Body of pancreas (tissue), 4 donors: ENCODE measurements at regions not wholly inside any gene's neighbourhood (a gene's known extent, or its start where the extent isn't known, plus 50 kb on each side); places are given as distances from the start of the nearest gene placed in this dataset.

Source experiments
- ATAC-seq: fragments of 150-250 bp; one replicate; pipeline ENCODE4 v1.9.1; 2016
- DNase-seq, 4 donors: peaks; one replicate each; pipeline ENCODE4 v3.0.0-alpha.2; 2019
- H3K27ac ChIP-seq, 4 donors: fragments of 200-600 bp; sonication (generic); 1 replicate in 3 of 4; 2 replicates in 1 of 4; pipeline versions ENCODE4 v1.5.1 to v1.6.1; 2016 to 2019; ENCODE audit warnings: mild to moderate bottlenecking in 1 of 4, mixed read lengths in 1 of 4, moderate library complexity in 1 of 4
- H3K27me3 ChIP-seq, 2 donors: fragments of 200-600 bp; sonication (generic); one replicate each; pipeline ENCODE4 v1.6.0; 2016; ENCODE audit warnings: mild to moderate bottlenecking in 1 of 2
- H3K36me3 ChIP-seq, 2 donors: fragments of 200-600 bp; sonication (generic); replicated peaks in 1 of 2; 2 replicates each; pipeline ENCODE4 v1.5.1; 2016; ENCODE audit warnings: low read depth in 2 of 2; ENCODE audit not compliant: insufficient read depth in 1 of 2
- H3K4me1 ChIP-seq: fragments of 200-600 bp; sonication (generic); one replicate; pipeline ENCODE4 v1.6.0; 2016
- H3K4me3 ChIP-seq, 2 donors: fragments of 200-600 bp; sonication (generic); 1 replicate in 1 of 2; 2 replicates in 1 of 2; pipeline ENCODE4 v1.5.1; 2016 to 2019
- H3K9me3 ChIP-seq, 3 donors: fragments of 200-600 bp; sonication (generic); 1 replicate in 2 of 3; 2 replicates in 1 of 3; pipeline ENCODE4 v1.5.1; 2016
- POLR2A ChIP-seq, 3 donors: fragments of 450-650 bp; IDR thresholded peaks; one replicate each; pipeline ENCODE4 v1.6.1; 2016; ENCODE audit warnings: antibody characterized with exemption in 3 of 3, mild to moderate bottlenecking in 2 of 3
- WGBS, 2 donors: methylation state at CpG; one replicate each; pipeline ENCODE4 v1.1.5; 2017; 5-methylcytosine and 5-hydroxymethylcytosine counted together
- intact Hi-C: fragments of 100-400 bp; cut with DNase I; formaldehyde crosslinking; loops from one replicate; pipeline ENCODE4 v1.15.1; 2023
- TF ChIP-seq, protein P1 (sequence below), 7 experiments: fragments of 450-650 bp in 4 of 7; fragments of 200-600 bp in 3 of 7; sonication (generic) in 3 of 7; IDR thresholded peaks; one replicate each; pipeline ENCODE4 v1.5.1; 2016 to 2019; ENCODE audit warnings: antibody characterized with exemption in 7 of 7

DNA sequence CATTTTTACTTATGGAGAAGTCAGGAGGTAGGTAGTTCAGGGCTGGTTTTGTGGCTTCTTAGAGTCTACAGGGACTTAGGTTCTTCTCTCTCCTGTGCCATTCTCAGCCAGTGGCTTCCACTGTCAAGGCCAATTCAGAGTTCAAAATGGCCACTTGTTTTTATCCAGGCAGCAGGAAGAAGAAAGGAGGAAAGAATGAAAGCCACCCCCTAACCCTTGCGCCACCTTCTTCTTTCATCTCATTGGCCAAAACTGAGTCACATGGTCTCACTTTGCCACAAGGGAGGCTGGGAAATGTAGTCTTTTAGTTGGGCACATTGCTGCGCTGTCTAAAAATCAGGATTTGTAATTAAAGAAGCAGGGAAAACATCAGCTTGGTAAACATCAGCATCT lies 60.8 kb upstream of the MED9 start:
- H3K4me1 ChIP-seq: peaks cover 30% of the 10 kb centered on the region
- TF ChIP-seq POLR2A (IDR thresholded peaks at IDR 0.05): no peak
- TF ChIP-seq, protein P1, sequence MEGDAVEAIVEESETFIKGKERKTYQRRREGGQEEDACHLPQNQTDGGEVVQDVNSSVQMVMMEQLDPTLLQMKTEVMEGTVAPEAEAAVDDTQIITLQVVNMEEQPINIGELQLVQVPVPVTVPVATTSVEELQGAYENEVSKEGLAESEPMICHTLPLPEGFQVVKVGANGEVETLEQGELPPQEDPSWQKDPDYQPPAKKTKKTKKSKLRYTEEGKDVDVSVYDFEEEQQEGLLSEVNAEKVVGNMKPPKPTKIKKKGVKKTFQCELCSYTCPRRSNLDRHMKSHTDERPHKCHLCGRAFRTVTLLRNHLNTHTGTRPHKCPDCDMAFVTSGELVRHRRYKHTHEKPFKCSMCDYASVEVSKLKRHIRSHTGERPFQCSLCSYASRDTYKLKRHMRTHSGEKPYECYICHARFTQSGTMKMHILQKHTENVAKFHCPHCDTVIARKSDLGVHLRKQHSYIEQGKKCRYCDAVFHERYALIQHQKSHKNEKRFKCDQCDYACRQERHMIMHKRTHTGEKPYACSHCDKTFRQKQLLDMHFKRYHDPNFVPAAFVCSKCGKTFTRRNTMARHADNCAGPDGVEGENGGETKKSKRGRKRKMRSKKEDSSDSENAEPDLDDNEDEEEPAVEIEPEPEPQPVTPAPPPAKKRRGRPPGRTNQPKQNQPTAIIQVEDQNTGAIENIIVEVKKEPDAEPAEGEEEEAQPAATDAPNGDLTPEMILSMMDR (IDR thresholded peaks at IDR 0.05): no peak
- 92 to 95% methylated on average over 2 of the region's 2 CpGs for WGBS, 2 donors
- ATAC-seq: peak; percentile 46
- intact Hi-C loops: no loop called here
- no peaks in the 10 kb centered on the region for H3K36me3 ChIP-seq
- H3K27me3 ChIP-seq: no peaks in the 10 kb centered on the region
- DNase-seq: peak in 1 of 4 donors; percentile 50
- no peaks in the 10 kb centered on the region for H3K9me3 ChIP-seq
- no peak overlapping the region for H3K4me3 ChIP-seq
- H3K27ac ChIP-seq: peak overlapping the region in 2 of 4 donors; percentile 54 to 55

DNA sequence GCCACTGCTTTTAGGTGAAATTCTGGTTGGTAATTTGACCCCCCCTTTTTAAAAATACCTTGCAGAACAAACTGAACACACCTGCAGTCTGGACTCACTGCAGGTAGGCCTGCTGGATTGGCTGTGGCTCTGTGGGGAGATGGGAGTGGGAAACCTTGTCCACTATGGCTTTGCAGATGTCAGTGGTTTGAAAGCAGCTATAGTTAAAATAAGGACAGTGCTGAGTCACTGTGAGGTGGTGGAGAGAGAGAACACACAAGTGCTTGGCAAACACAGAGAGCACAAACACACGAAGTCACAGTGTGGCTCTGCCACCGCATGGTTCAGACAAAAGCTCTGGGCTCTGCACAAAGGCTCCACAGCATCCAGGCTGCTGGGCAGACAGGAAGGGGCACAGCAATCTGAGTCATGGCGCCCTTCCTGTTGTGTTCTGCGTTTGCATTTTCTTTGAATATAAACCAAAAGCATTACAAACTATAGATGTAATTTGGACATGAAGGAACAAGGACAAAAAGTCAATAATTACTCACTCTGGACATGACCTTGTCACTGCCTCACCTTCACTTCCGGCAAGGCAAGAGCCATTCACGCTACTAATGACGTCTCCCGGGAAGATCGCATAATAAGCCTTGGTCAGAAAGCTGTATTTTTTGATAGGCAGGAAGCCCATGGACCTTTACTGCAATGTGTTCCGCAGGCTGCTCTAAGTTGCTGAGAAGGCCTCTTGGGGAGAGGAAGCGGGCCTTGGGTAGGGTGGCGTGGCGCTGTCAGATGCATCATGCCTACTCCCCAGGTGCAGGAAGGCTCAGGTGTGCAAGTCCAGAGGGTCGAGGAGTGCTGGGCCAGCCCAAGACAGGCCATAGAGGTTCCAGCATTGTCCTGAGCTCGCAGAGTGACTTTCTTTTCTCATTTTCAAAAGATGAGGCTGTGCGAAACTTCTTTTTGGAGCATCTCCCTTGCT lies 60.1 kb upstream of the MED9 start:
- H3K9me3 ChIP-seq: no peaks in the 10 kb centered on the region
- H3K36me3 ChIP-seq: no peaks in the 10 kb centered on the region
- WGBS, 2 donors: 67 to 72% methylated on average over 16 of the region's 16 CpGs
- H3K4me1 ChIP-seq: peaks cover 30% of the 10 kb centered on the region
- peak in 1 of 3 donors; percentile 14 for TF ChIP-seq POLR2A (IDR thresholded peaks at IDR 0.05)
- TF ChIP-seq, protein P1 (IDR thresholded peaks at IDR 0.05): no peak
- no peak overlapping the region for H3K4me3 ChIP-seq
- intact Hi-C loops: no loop called here
- H3K27me3 ChIP-seq: no peaks in the 10 kb centered on the region
- peak in 3 of 4 donors; percentile 41 to 62 (median 42) for DNase-seq
- H3K27ac ChIP-seq: peak overlapping the region in 2 of 4 donors; percentile 54 to 55
- peak; percentile 21 for ATAC-seq

DNA sequence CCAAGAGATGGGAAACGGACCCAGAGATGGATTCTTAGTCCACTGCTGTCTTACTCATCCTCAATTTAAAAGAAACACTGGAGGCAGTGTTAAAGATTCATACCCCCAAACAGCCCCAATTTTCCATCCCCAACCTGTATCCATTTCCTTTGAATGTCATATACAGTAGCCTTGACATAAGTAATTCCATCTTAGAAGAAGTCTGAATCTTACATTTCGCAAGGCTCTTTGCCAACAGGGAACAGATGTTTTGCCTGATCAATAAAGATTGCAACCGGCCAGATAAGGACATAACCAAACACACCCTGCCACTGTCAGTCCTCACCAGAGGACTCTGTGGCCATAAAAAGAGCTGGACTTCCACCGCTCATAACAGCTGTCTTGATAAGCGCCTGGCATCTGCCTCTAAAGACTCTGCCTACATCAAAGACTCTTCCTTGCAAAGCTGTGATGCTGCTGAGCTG lies 59.0 kb upstream of the MED9 start:
- DNase-seq (no peak), ATAC-seq (no peak)
- H3K36me3 ChIP-seq: no peaks in the 10 kb centered on the region
- peaks cover 30% of the 10 kb centered on the region for H3K4me1 ChIP-seq
- peak overlapping the region in 1 of 4 donors; percentile 55 for H3K27ac ChIP-seq
- H3K4me3 ChIP-seq: no peak overlapping the region
- no peak for TF ChIP-seq POLR2A (IDR thresholded peaks at IDR 0.05)
- TF ChIP-seq, protein P1 (IDR thresholded peaks at IDR 0.05): no peak
- H3K27me3 ChIP-seq: no peaks in the 10 kb centered on the region
- H3K9me3 ChIP-seq: no peaks in the 10 kb centered on the region
- intact Hi-C loops: no loop called here
- WGBS, 2 donors: 74 to 76% methylated on average over 5 of the region's 5 CpGs

DNA sequence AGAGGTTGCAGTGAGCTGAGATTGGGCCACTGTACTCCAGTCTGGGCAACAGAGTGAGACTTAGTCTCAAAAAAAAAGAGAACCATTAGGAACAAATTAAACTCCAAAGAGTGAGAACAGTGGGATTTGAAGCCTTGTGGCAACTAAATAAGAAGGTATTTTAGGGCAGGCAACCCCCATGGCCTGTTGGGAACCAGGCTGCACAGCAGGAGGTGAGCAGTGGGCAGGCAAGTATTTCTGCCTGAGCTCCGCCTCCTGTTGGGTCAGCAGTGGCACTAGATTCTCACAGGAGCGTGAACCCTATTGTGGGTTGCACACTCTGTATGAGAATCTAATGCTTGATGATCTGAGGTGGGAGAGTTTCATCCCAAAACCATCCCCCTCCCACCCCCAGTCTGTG lies 57.6 kb upstream of the MED9 start:
- intact Hi-C loops: no loop called here
- TF ChIP-seq, protein P1 (IDR thresholded peaks at IDR 0.05): no peak
- no peak for TF ChIP-seq POLR2A (IDR thresholded peaks at IDR 0.05)
- 100% methylated on average over 2 of the region's 2 CpGs for WGBS, 2 donors

More for the DNA sequence above, 57.6 kb upstream of the MED9 start:
- no peak overlapping the region for H3K4me3 ChIP-seq
- H3K27ac ChIP-seq: peak overlapping the region in 1 of 4 donors; percentile 52
- ATAC-seq (no peak), DNase-seq (no peak)
- H3K4me1 ChIP-seq: peaks cover 24% of the 10 kb centered on the region
- H3K27me3 ChIP-seq: no peaks in the 10 kb centered on the region
- H3K9me3 ChIP-seq: no peaks in the 10 kb centered on the region
- H3K36me3 ChIP-seq: no peaks in the 10 kb centered on the region
